HEK293 (cell line): ENCODE measurements at regions not wholly inside any gene's neighbourhood (a gene's known extent, or its start where the extent isn't known, plus 50 kb on each side); places are given as distances from the start of the nearest gene placed in this dataset.

Source experiments
- CTCF ChIA-PET: fragments of 350-600 bp; formaldehyde crosslinking; extraction: SDS; loops from one replicate; lab custom pipeline; 2021; ENCODE audit warnings: antibody characterized with exemption; lab: Yijun Ruan, JAX
- POLR2A ChIA-PET: fragments of 300-600 bp; formaldehyde crosslinking; extraction: SDS; loops from one replicate; lab custom pipeline; 2020; ENCODE audit warnings: antibody characterized with exemption, inconsistent platforms; lab: Yijun Ruan, JAX
- H3K27ac ChIP-seq: fragments of 200-500 bp; sonication (Bioruptor generic); 2 replicates; pipeline ENCODE4 v1.5.1; 2014; ENCODE audit warnings: low read depth, low read length, control low read depth, inconsistent platforms; ENCODE audit errors: extremely low read depth
- H3K36me3 ChIP-seq, 2 experiments: fragments of 200-500 bp in 1 of 2; sonication (Bioruptor generic) in 1 of 2; 1 replicate in 1 of 2; 2 replicates in 1 of 2; pipeline ENCODE4 v1.5.1; 2014 to 2017; ENCODE audit warnings: inconsistent platforms in 2 of 2, low read length in 2 of 2; ENCODE audit not compliant: control insufficient read depth in 2 of 2, insufficient read depth in 1 of 2
- H3K4me1 ChIP-seq: fragments of 200-500 bp; sonication (Bioruptor generic); 2 replicates; pipeline ENCODE4 v1.5.1; 2014; ENCODE audit warnings: mild to moderate bottlenecking, low read length, inconsistent platforms; ENCODE audit not compliant: control insufficient read depth, insufficient read depth
- H3K4me3 ChIP-seq: 2 replicates; pipeline ENCODE4 v1.5.1; 2011; ENCODE audit warnings: low read depth, mild to moderate bottlenecking, control low read depth, low read length, moderate library complexity
- H3K9me3 ChIP-seq: fragments of 200-500 bp; sonication (Bioruptor generic); 2 replicates; pipeline ENCODE4 v1.5.1; 2014; ENCODE audit warnings: low read depth, low read length, inconsistent platforms; ENCODE audit not compliant: control insufficient read depth, insufficient read depth
- BCL11B ChIP-seq: fragments of 450-650 bp; formaldehyde crosslinking; IDR thresholded peaks from 2 replicates; pipeline ENCODE4 v1.5.1; 2016; ENCODE audit warnings: low read depth, missing biosample characterization, missing genetic modification characterization
- EGR2 ChIP-seq: fragments of 450-650 bp; formaldehyde crosslinking; IDR thresholded peaks from 2 replicates; pipeline ENCODE4 v1.5.1; 2016; ENCODE audit warnings: low read depth, missing biosample characterization, missing genetic modification characterization
- KLF16 ChIP-seq: fragments of 450-650 bp; formaldehyde crosslinking; IDR thresholded peaks from 2 replicates; pipeline ENCODE4 v1.5.1; 2017; ENCODE audit warnings: missing biosample characterization, missing genetic modification characterization
- KLF9 ChIP-seq: fragments of 450-650 bp; formaldehyde crosslinking; IDR thresholded peaks from 2 replicates; pipeline ENCODE4 v1.5.1; 2016; ENCODE audit warnings: missing biosample characterization, missing genetic modification characterization, low read depth
- PRDM6 ChIP-seq: fragments of 450-650 bp; formaldehyde crosslinking; IDR thresholded peaks from 2 replicates; pipeline ENCODE4 v1.5.1; 2017; ENCODE audit warnings: missing biosample characterization, missing genetic modification characterization
- SP7 ChIP-seq: fragments of 450-650 bp; formaldehyde crosslinking; IDR thresholded peaks from 2 replicates; pipeline ENCODE4 v1.5.1; 2016; ENCODE audit warnings: missing biosample characterization, missing genetic modification characterization
- ZNF18 ChIP-seq: fragments of 450-650 bp; formaldehyde crosslinking; IDR thresholded peaks from 2 replicates; pipeline ENCODE4 v1.5.1; 2016; ENCODE audit warnings: missing biosample characterization, missing genetic modification characterization
- ZNF184 ChIP-seq: fragments of 450-650 bp; IDR thresholded peaks from 2 replicates; pipeline ENCODE4 v1.5.1; 2018; ENCODE audit warnings: missing biosample characterization, mild to moderate bottlenecking, missing genetic modification characterization
- ZNF280D ChIP-seq: fragments of 450-650 bp; formaldehyde crosslinking; IDR thresholded peaks from 2 replicates; pipeline ENCODE4 v1.5.1; 2016; ENCODE audit warnings: missing biosample characterization, missing genetic modification characterization
- ZNF366 ChIP-seq: fragments of 450-650 bp; formaldehyde crosslinking; conservative IDR thresholded peaks from 2 replicates; pipeline ENCODE4 v1.5.1; 2016; ENCODE audit warnings: missing biosample characterization, missing genetic modification characterization
- ZNF391 ChIP-seq: fragments of 450-650 bp; formaldehyde crosslinking; IDR thresholded peaks from 2 replicates; pipeline ENCODE4 v1.5.1; 2016; ENCODE audit warnings: low read depth, missing biosample characterization, missing genetic modification characterization, borderline replicate concordance
- ZNF449 ChIP-seq: fragments of 450-650 bp; formaldehyde crosslinking; IDR thresholded peaks from 2 replicates; pipeline ENCODE4 v1.5.1; 2017; ENCODE audit warnings: missing biosample characterization, mild to moderate bottlenecking, missing genetic modification characterization, moderate library complexity
- ZNF510 ChIP-seq: fragments of 450-650 bp; formaldehyde crosslinking; IDR thresholded peaks from 2 replicates; pipeline ENCODE4 v1.5.1; 2018; ENCODE audit warnings: mild to moderate bottlenecking, missing genetic modification characterization, missing biosample characterization; ENCODE audit not compliant: insufficient replicate concordance
- ZNF544 ChIP-seq: fragments of 450-650 bp; formaldehyde crosslinking; IDR thresholded peaks from 2 replicates; pipeline ENCODE4 v1.5.0; 2017; ENCODE audit warnings: missing biosample characterization, missing genetic modification characterization
- ZNF692 ChIP-seq: fragments of 450-650 bp; formaldehyde crosslinking; IDR thresholded peaks from 2 replicates; pipeline ENCODE4 v1.5.1; 2016; ENCODE audit warnings: missing biosample characterization, missing genetic modification characterization
- ZSCAN4 ChIP-seq: fragments of 450-650 bp; formaldehyde crosslinking; IDR thresholded peaks from 2 replicates; pipeline ENCODE4 v1.5.1; 2017; ENCODE audit warnings: missing biosample characterization, missing genetic modification characterization
- TF ChIP-seq, protein P1 (sequence below): fragments of 450-650 bp; formaldehyde crosslinking; IDR thresholded peaks from 2 replicates; pipeline ENCODE4 v1.5.1; 2016; ENCODE audit warnings: missing biosample characterization, missing genetic modification characterization

GRCh38 chr9:77087506-77087905 is 68.1 kb downstream of the FOXB2 start (continued):
- TF ChIP-seq ZNF366 (tag by site-specific recombination) (no peak), ZNF692 (no peak), ZNF280D (no peak), ZNF18 (tag by site-specific recombination) (no peak)

- CTCF ChIA-PET: interaction anchor here (0.6 kb wide), 1 partner anchor 355 kb away, joined by 3 read pairs; no protein-coding TSS in a partner anchor
These were observed 73.1 kb downstream of the FOXB2 start for GRCh38 chr9:77092536-77092935.

More at GRCh38 chr9:77092536-77092935, 73.1 kb downstream of the FOXB2 start:
- no peaks in the 10 kb centered on the region for H3K36me3 ChIP-seq
- TF ChIP-seq, protein P1, sequence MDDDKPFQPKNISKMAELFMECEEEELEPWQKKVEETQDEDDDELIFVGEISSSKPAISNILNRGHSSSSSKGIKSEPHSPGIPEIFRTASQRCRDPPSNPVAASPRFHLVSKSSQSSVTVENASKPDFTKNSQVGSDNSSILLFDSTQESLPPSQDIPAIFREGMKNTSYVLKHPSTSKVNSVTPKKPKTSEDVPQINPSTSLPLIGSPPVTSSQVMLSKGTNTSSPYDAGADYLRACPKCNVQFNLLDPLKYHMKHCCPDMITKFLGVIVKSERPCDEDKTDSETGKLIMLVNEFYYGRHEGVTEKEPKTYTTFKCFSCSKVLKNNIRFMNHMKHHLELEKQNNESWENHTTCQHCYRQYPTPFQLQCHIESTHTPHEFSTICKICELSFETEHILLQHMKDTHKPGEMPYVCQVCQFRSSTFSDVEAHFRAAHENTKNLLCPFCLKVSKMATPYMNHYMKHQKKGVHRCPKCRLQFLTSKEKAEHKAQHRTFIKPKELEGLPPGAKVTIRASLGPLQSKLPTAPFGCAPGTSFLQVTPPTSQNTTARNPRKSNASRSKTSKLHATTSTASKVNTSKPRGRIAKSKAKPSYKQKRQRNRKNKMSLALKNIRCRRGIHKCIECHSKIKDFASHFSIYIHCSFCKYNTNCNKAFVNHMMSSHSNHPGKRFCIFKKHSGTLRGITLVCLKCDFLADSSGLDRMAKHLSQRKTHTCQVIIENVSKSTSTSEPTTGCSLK (tag by site-specific recombination): no peak
- TF ChIP-seq EGR2 (tag by site-specific recombination) (no peak), SP7 (tag by site-specific recombination) (no peak), KLF9 (no peak), ZNF510 (tag by site-specific recombination) (no peak), ZNF391 (no peak), ZNF184 (tag by site-specific recombination) (no peak), PRDM6 (tag by site-specific recombination) (no peak), ZNF449 (tag by site-specific recombination) (no peak), ZSCAN4 (tag by site-specific recombination) (no peak), ZNF544 (tag by site-specific recombination) (no peak), KLF16 (tag by site-specific recombination) (no peak), BCL11B (tag by site-specific recombination) (no peak)
- peaks cover under 1% of the 10 kb centered on the region; the same call in 1 of the 2 replicates for H3K4me1 ChIP-seq
- no peak overlapping the region for H3K4me3 ChIP-seq
- H3K27ac ChIP-seq: no peak overlapping the region
- H3K9me3 ChIP-seq: no peaks in the 10 kb centered on the region
- POLR2A ChIA-PET: no interaction called here
